Natural killer cell (primary cell): ENCODE measurements at regions not wholly inside any gene's neighbourhood (a gene's known extent, or its start where the extent isn't known, plus 50 kb on each side); places are given as distances from the start of the nearest gene placed in this dataset.

Experiments
- ATAC-seq, 3 donors: fragments of 150-1000 bp in 2 of 3; fragments of 200-7000 bp in 1 of 3; cut with Tn5 transposase; 1 replicate in 1 of 3; 2 replicates in 2 of 3; pipeline ENCODE4 v1.10.0; 2021; ENCODE audit warnings: mild to moderate bottlenecking in 2 of 3, moderate library complexity in 2 of 3
- DNase-seq, 2 donors: peaks; one replicate each; pipeline versions ENCODE4 v3.0.0 to v3.0.0-alpha.2; 2013 to 2021; ENCODE audit warnings: mixed read lengths in 1 of 2
- H3K27ac ChIP-seq: one replicate; pipeline ENCODE4 v1.5.1; 2013; ENCODE audit warnings: mild to moderate bottlenecking, low read length
- H3K27me3 ChIP-seq: one replicate; pipeline ENCODE4 v1.6.1; 2013; ENCODE audit warnings: low read length; ENCODE audit not compliant: control insufficient read depth, insufficient read depth
- H3K36me3 ChIP-seq: one replicate; pipeline ENCODE4 v1.6.1; 2013; ENCODE audit warnings: low read length; ENCODE audit not compliant: control insufficient read depth, insufficient read depth
- H3K4me1 ChIP-seq: one replicate; pipeline ENCODE4 v1.6.1; 2013; ENCODE audit warnings: low read length; ENCODE audit not compliant: control insufficient read depth, insufficient read depth
- H3K4me3 ChIP-seq: one replicate; pipeline ENCODE4 v1.5.1; 2013; ENCODE audit warnings: low read length
- H3K9me3 ChIP-seq: one replicate; pipeline ENCODE4 v1.6.1; 2013; ENCODE audit warnings: low read length; ENCODE audit not compliant: control insufficient read depth, insufficient read depth
- H3K27ac Mint-ChIP-seq, 2 donors: one replicate each; pipeline ENCODE4 v1.8.0; 2022; ENCODE audit warnings: mild to moderate bottlenecking in 2 of 2, mixed read lengths in 2 of 2, moderate library complexity in 1 of 2
- H3K27me3 Mint-ChIP-seq, 2 donors: one replicate each; pipeline ENCODE4 v1.8.0; 2022; ENCODE audit warnings: low read depth in 2 of 2, mixed read lengths in 2 of 2
- H3K36me3 Mint-ChIP-seq: one replicate; pipeline ENCODE4 v1.8.0; 2022; ENCODE audit warnings: mixed read lengths
- H3K4me1 Mint-ChIP-seq, 2 donors: one replicate each; pipeline ENCODE4 v1.8.0; 2022; ENCODE audit warnings: mixed read lengths in 2 of 2
- H3K4me3 Mint-ChIP-seq: one replicate; pipeline ENCODE4 v1.8.0; 2022; ENCODE audit warnings: mild to moderate bottlenecking, moderate library complexity, mixed read lengths
- H3K9me3 Mint-ChIP-seq, 2 donors: one replicate each; pipeline ENCODE4 v1.8.0; 2022; ENCODE audit warnings: mixed read lengths in 2 of 2
- CTCF ChIP-seq: fragments of 200-600 bp; IDR thresholded peaks from one replicate; pipeline ENCODE4 v1.8.0; 2022; ENCODE audit warnings: antibody characterized with exemption
- WGBS: methylation state at CpG from one replicate; pipeline ENCODE4 v1.1.7; 2013; ENCODE audit warnings: missing lambda C conversion rate; ENCODE audit not compliant: insufficient coverage; 5-methylcytosine and 5-hydroxymethylcytosine counted together
- intact Hi-C: fragments of 100-400 bp; cut with micrococcal nuclease; formaldehyde crosslinking; loops from one replicate; pipeline ENCODE4 v1.14.2; 2022

- DNase-seq, result no peak
- Histone ChIP-seq H3K4me1 (peaks cover 4% of the 10 kb centered on the region), H3K27me3 (no peaks in the 10 kb centered on the region), H3K9me3 (no peaks in the 10 kb centered on the region), H3K27ac (no peak overlapping the region), H3K36me3 (no peaks in the 10 kb centered on the region), H3K4me3 (no peak overlapping the region)
- Mint-ChIP-seq H3K9me3 (no peaks in the 10 kb centered on the region), H3K4me1 (peaks cover 12 to 18% of the 10 kb centered on the region in 2 donors), H3K36me3 (no peaks in the 10 kb centered on the region), H3K4me3 (no peak overlapping the region), H3K27me3 (no peaks in the 10 kb centered on the region), H3K27ac (no peak overlapping the region)
- WGBS, result 96% methylated on average over 6 of the region's 6 CpGs
- no peak for ATAC-seq
- no peak for TF ChIP-seq CTCF
- intact Hi-C loops, result no loop called here
These were observed 56.5 kb upstream of the IER3 start for GRCh38 chr6:30800871-30801270.

- no peak overlapping the region for H3K4me3 ChIP-seq
- no peak for TF ChIP-seq CTCF
- H3K9me3 ChIP-seq, result no peaks in the 10 kb centered on the region
- no peak overlapping the region for H3K27ac Mint-ChIP-seq
- no peak for ATAC-seq
- no peaks in the 10 kb centered on the region for H3K36me3 Mint-ChIP-seq
- H3K4me1 ChIP-seq, result peaks cover 5% of the 10 kb centered on the region
- DNase-seq, result no peak
- intact Hi-C loops, result no loop called here
- H3K27me3 Mint-ChIP-seq, result no peaks in the 10 kb centered on the region
- no peaks in the 10 kb centered on the region for H3K36me3 ChIP-seq
- H3K4me3 Mint-ChIP-seq, result no peak overlapping the region
- H3K27ac ChIP-seq, result no peak overlapping the region
- H3K27me3 ChIP-seq, result no peaks in the 10 kb centered on the region
- WGBS, result 81% methylated on average over 3 of the region's 3 CpGs
- no peaks in the 10 kb centered on the region for H3K9me3 Mint-ChIP-seq
- H3K4me1 Mint-ChIP-seq, result peaks cover 9 to 12% of the 10 kb centered on the region in 2 donors
These were observed 54.9 kb upstream of the IER3 start for GRCh38 chr6:30799210-30799609.

GRCh38 chr6:30798494-30798893, 54.1 kb upstream of the IER3 start:
- Histone ChIP-seq H3K4me1 (peaks cover 11% of the 10 kb centered on the region), H3K27ac (no peak overlapping the region), H3K4me3 (no peak overlapping the region), H3K9me3 (no peaks in the 10 kb centered on the region), H3K27me3 (no peaks in the 10 kb centered on the region), H3K36me3 (no peaks in the 10 kb centered on the region)
- Mint-ChIP-seq H3K27me3 (no peaks in the 10 kb centered on the region), H3K9me3 (no peaks in the 10 kb centered on the region), H3K4me1 (peaks cover 14 to 17% of the 10 kb centered on the region in 2 donors), H3K36me3 (no peaks in the 10 kb centered on the region), H3K27ac (no peak overlapping the region), H3K4me3 (no peak overlapping the region)
- intact Hi-C loops, result no loop called here
- DNase-seq, result no peak
- no peak for ATAC-seq
- no peak for TF ChIP-seq CTCF
- 93% methylated on average over 3 of the region's 3 CpGs for WGBS

- DNase-seq (no peak), ATAC-seq (no peak)
- H3K27me3 Mint-ChIP-seq, result no peaks in the 10 kb centered on the region
- 78% methylated on average over 3 of the region's 3 CpGs for WGBS
- no peaks in the 10 kb centered on the region for H3K9me3 Mint-ChIP-seq
- no peak for TF ChIP-seq CTCF
- H3K4me1 ChIP-seq, result peaks cover 16% of the 10 kb centered on the region
- H3K27ac ChIP-seq, result no peak overlapping the region
- intact Hi-C loops, result no loop called here
- H3K4me3 Mint-ChIP-seq, result no peak overlapping the region
- no peaks in the 10 kb centered on the region for H3K9me3 ChIP-seq
- H3K36me3 ChIP-seq, result no peaks in the 10 kb centered on the region
- peaks cover 9 to 18% of the 10 kb centered on the region in 2 donors for H3K4me1 Mint-ChIP-seq
- H3K4me3 ChIP-seq, result no peak overlapping the region
- H3K36me3 Mint-ChIP-seq, result no peaks in the 10 kb centered on the region
- H3K27me3 ChIP-seq, result no peaks in the 10 kb centered on the region
- peak overlapping the region; percentile 7 to 95 for H3K27ac Mint-ChIP-seq
These were observed 51.4 kb upstream of the IER3 start for GRCh38 chr6:30795549-30796293.
